MM.1S (cell line): ENCODE measurements at regions not wholly inside any gene's neighbourhood (a gene's known extent, or its start where the extent isn't known, plus 50 kb on each side); places are given as distances from the start of the nearest gene placed in this dataset.

Source experiments
- CTCF ChIP-seq: fragments of 300-600 bp; sonication (generic); IDR thresholded peaks from 2 replicates; pipeline ENCODE4 v1.5.1; 2016; ENCODE audit warnings: antibody characterized with exemption, low read length, mixed read lengths
- EZH2phosphoT487 ChIP-seq: fragments of 300-600 bp; sonication (generic); IDR thresholded peaks from 2 replicates; pipeline ENCODE4 v1.6.1; 2018; ENCODE audit warnings: antibody characterized with exemption, low read length

DNA sequence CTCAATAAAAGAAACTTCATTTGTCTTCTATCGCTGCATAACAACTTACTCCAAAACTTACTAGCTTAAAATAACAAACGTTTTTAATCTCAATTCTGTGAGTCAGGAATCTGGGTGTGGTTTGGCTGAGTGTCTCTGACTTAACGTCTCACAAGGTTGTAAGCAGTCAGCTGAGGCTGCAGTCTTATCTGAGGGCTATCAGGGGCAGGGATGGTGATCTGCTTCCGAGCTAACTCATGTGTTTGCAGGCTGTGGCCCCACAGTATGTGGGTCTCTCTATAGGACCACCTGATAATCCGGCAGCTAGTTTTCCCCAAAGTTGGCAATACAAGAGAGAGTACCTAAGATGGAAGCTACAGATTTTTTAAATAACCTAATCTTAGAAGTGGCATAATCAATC lies 234.2 kb upstream of the FGGY start:
- no peak for TF ChIP-seq CTCF
- TF ChIP-seq EZH2phosphoT487, result no peak
